ENCODE measurements at regions not wholly inside any gene's neighbourhood (a gene's known extent, or its start where the extent isn't known, plus 50 kb on each side); places are given as distances from the start of the nearest gene placed in this dataset.

GRCh38 chr15:95836536-95836935 is 494.0 kb upstream of the NR2F2 start:
- TF ChIP-seq POLR2A (IDR thresholded peaks at IDR 0.05) (no peak), CTCF (IDR thresholded peaks at IDR 0.05) (no peak)

Measured in uterus (tissue), 2 donors.